Osteocyte (in vitro differentiated cells): ENCODE measurements at regions not wholly inside any gene's neighbourhood (a gene's known extent, or its start where the extent isn't known, plus 50 kb on each side); places are given as distances from the start of the nearest gene placed in this dataset.

Experiments used
- DNase-seq: peaks from one replicate; pipeline ENCODE4 v3.0.0; 2021; ENCODE audit warnings: mixed read lengths; ENCODE audit not compliant: unreplicated experiment; ENCODE audit errors: extremely low spot score
- H3K27ac Mint-ChIP-seq: one replicate; pipeline ENCODE4 v1.8.0; 2021; ENCODE audit warnings: mild to moderate bottlenecking, mixed read lengths; ENCODE audit not compliant: unreplicated experiment
- H3K27me3 Mint-ChIP-seq: one replicate; pipeline ENCODE4 v1.8.0; 2021; ENCODE audit warnings: mixed read lengths; ENCODE audit not compliant: unreplicated experiment
- H3K36me3 Mint-ChIP-seq: one replicate; pipeline ENCODE4 v1.8.0; 2021; ENCODE audit warnings: mixed read lengths; ENCODE audit not compliant: unreplicated experiment
- H3K4me1 Mint-ChIP-seq: one replicate; pipeline ENCODE4 v1.8.0; 2021; ENCODE audit warnings: mixed read lengths; ENCODE audit not compliant: unreplicated experiment
- H3K4me3 Mint-ChIP-seq: one replicate; pipeline ENCODE4 v1.8.0; 2021; ENCODE audit warnings: mild to moderate bottlenecking, moderate library complexity, mixed read lengths; ENCODE audit not compliant: unreplicated experiment
- H3K9me3 Mint-ChIP-seq: one replicate; pipeline ENCODE4 v1.8.0; 2021; ENCODE audit warnings: mixed read lengths; ENCODE audit not compliant: unreplicated experiment
- CTCF ChIP-seq: fragments of 200-600 bp; sonication (generic); IDR thresholded peaks from 2 replicates; pipeline ENCODE4 v1.5.0; 2021; ENCODE audit warnings: antibody characterized with exemption, mild to moderate bottlenecking, moderate library complexity

- DNase-seq = no peak
- H3K4me3 Mint-ChIP-seq = no peak overlapping the region
- peaks cover 53% of the 10 kb centered on the region for H3K9me3 Mint-ChIP-seq
- H3K36me3 Mint-ChIP-seq = no peaks in the 10 kb centered on the region
- no peaks in the 10 kb centered on the region for H3K27me3 Mint-ChIP-seq
- H3K4me1 Mint-ChIP-seq = no peaks in the 10 kb centered on the region
- no peak for TF ChIP-seq CTCF
- H3K27ac Mint-ChIP-seq = no peak overlapping the region
Observed at GRCh38 chrX:88366314-88366713, 380.7 kb upstream of the CPXCR1 start.

- H3K27me3 Mint-ChIP-seq = no peaks in the 10 kb centered on the region
- H3K4me3 Mint-ChIP-seq = no peak overlapping the region
- H3K27ac Mint-ChIP-seq = no peak overlapping the region
- peaks cover 30% of the 10 kb centered on the region for H3K9me3 Mint-ChIP-seq
- no peak for TF ChIP-seq CTCF
- no peak for DNase-seq
- no peaks in the 10 kb centered on the region for H3K4me1 Mint-ChIP-seq
- H3K36me3 Mint-ChIP-seq = no peaks in the 10 kb centered on the region
Observed at GRCh38 chrX:88378406-88378805, 368.6 kb upstream of the CPXCR1 start.

GRCh38 chrX:88397551-88397950 lies 349.5 kb upstream of the CPXCR1 start:
- no peak overlapping the region for H3K27ac Mint-ChIP-seq
- H3K9me3 Mint-ChIP-seq = peaks cover 24% of the 10 kb centered on the region
- no peaks in the 10 kb centered on the region for H3K4me1 Mint-ChIP-seq
- DNase-seq = no peak
- H3K4me3 Mint-ChIP-seq = no peak overlapping the region
- TF ChIP-seq CTCF = no peak
- H3K36me3 Mint-ChIP-seq = no peaks in the 10 kb centered on the region
- H3K27me3 Mint-ChIP-seq = no peaks in the 10 kb centered on the region

GRCh38 chrX:88416002-88416401 lies 331.0 kb upstream of the CPXCR1 start:
- Mint-ChIP-seq H3K36me3 (no peaks in the 10 kb centered on the region), H3K27ac (no peak overlapping the region)
- no peak for TF ChIP-seq CTCF

GRCh38 chrX:88416965-88417364 lies 330.1 kb upstream of the CPXCR1 start:
- TF ChIP-seq CTCF = no peak

More at GRCh38 chrX:88416002-88416401, 331.0 kb upstream of the CPXCR1 start:
- Mint-ChIP-seq H3K9me3 (peaks cover 11% of the 10 kb centered on the region), H3K4me3 (no peak overlapping the region), H3K27me3 (no peaks in the 10 kb centered on the region), H3K4me1 (no peaks in the 10 kb centered on the region)
- no peak for DNase-seq

More at GRCh38 chrX:88416965-88417364, 330.1 kb upstream of the CPXCR1 start:
- no peak overlapping the region for H3K27ac Mint-ChIP-seq
- no peak for DNase-seq
- H3K27me3 Mint-ChIP-seq = no peaks in the 10 kb centered on the region
- no peak overlapping the region for H3K4me3 Mint-ChIP-seq
- no peaks in the 10 kb centered on the region for H3K4me1 Mint-ChIP-seq
- peaks cover 8% of the 10 kb centered on the region for H3K9me3 Mint-ChIP-seq
- no peaks in the 10 kb centered on the region for H3K36me3 Mint-ChIP-seq
